ENCODE measurements at regions not wholly inside any gene's neighbourhood (a gene's known extent, or its start where the extent isn't known, plus 50 kb on each side); places are given as distances from the start of the nearest gene placed in this dataset.

- TF ChIP-seq CTCF (IDR thresholded peaks at IDR 0.05) (no peak), POLR2A (IDR thresholded peaks at IDR 0.05) (no peak)
Observed at GRCh38 chr2:129769185-129769991, 210.1 kb upstream of the RAB6C start.

All from lower leg skin (tissue), 3 donors.